DND-41 (cell line): ENCODE measurements at regions not wholly inside any gene's neighbourhood (a gene's known extent, or its start where the extent isn't known, plus 50 kb on each side); places are given as distances from the start of the nearest gene placed in this dataset.

Experiments used
- ATAC-seq: fragments of 200-7000 bp; cut with Tn5 transposase; 3 replicates; pipeline ENCODE4 v1.9.1; 2021; ENCODE audit warnings: low read depth; ENCODE audit not compliant: insufficient read depth
- DNase-seq: peaks from one replicate; pipeline ENCODE4 v3.0.0-alpha.2; 2020
- H2AFZ ChIP-seq: 2 replicates; pipeline ENCODE4 v1.6.0; 2012; ENCODE audit warnings: low read depth, low read length
- H3K27ac ChIP-seq: 2 replicates; pipeline ENCODE4 v1.5.1; 2012; ENCODE audit warnings: low read length, inconsistent platforms
- H3K27me3 ChIP-seq: fragments of 200-600 bp; sonication (generic); 2 replicates; pipeline ENCODE4 v1.6.0; 2012; ENCODE audit warnings: low read length, mild to moderate bottlenecking, inconsistent platforms; ENCODE audit not compliant: insufficient read depth, poor library complexity
- H3K36me3 ChIP-seq: 2 replicates; pipeline ENCODE4 v1.5.1; 2012; ENCODE audit warnings: low read length, inconsistent platforms; ENCODE audit not compliant: insufficient read depth
- H3K4me1 ChIP-seq: 2 replicates; pipeline ENCODE4 v1.5.1; 2012; ENCODE audit warnings: mild to moderate bottlenecking, low read length; ENCODE audit not compliant: insufficient read depth
- H3K4me2 ChIP-seq: 2 replicates; pipeline ENCODE4 v1.6.0; 2012; ENCODE audit warnings: mild to moderate bottlenecking, moderate library complexity, low read length, inconsistent platforms; ENCODE audit not compliant: insufficient read depth
- H3K4me3 ChIP-seq, 2 experiments: fragments of 200-600 bp in 1 of 2; shearing (Covaris generic) in 1 of 2; 2 replicates each; pipeline ENCODE4 v1.5.1; 2012 to 2016; ENCODE audit warnings: inconsistent platforms in 2 of 2, low read length in 2 of 2, mild to moderate bottlenecking in 2 of 2, low read depth in 1 of 2, moderate library complexity in 1 of 2
- H3K79me2 ChIP-seq: 2 replicates; pipeline ENCODE4 v1.6.0; 2012; ENCODE audit warnings: low read length, inconsistent platforms; ENCODE audit not compliant: insufficient read depth
- H3K9ac ChIP-seq: 2 replicates; pipeline ENCODE4 v1.6.0; 2012; ENCODE audit warnings: low read depth, mild to moderate bottlenecking, inconsistent platforms, low read length, moderate library complexity
- H3K9me3 ChIP-seq: 2 replicates; pipeline ENCODE4 v1.5.1; 2012; ENCODE audit warnings: low read length, moderate library complexity, mild to moderate bottlenecking, inconsistent platforms; ENCODE audit not compliant: insufficient read depth, severe bottlenecking
- H4K20me1 ChIP-seq: 2 replicates; pipeline ENCODE4 v1.6.0; 2012; ENCODE audit warnings: low read length; ENCODE audit not compliant: insufficient read depth
- EZH2 ChIP-seq: IDR thresholded peaks from 3 replicates; pipeline ENCODE4 v1.6.1; 2012; ENCODE audit warnings: borderline replicate concordance, low read depth, mild to moderate bottlenecking, moderate library complexity, low read length, inconsistent platforms; ENCODE audit not compliant: severe bottlenecking
- TF ChIP-seq, protein P1 (sequence below): IDR thresholded peaks from 2 replicates; pipeline ENCODE4 v1.5.1; 2012; ENCODE audit warnings: borderline replicate concordance, low read length, moderate library complexity, mild to moderate bottlenecking; ENCODE audit not compliant: poor library complexity, severe bottlenecking; ENCODE audit errors: extremely low read depth

DNA sequence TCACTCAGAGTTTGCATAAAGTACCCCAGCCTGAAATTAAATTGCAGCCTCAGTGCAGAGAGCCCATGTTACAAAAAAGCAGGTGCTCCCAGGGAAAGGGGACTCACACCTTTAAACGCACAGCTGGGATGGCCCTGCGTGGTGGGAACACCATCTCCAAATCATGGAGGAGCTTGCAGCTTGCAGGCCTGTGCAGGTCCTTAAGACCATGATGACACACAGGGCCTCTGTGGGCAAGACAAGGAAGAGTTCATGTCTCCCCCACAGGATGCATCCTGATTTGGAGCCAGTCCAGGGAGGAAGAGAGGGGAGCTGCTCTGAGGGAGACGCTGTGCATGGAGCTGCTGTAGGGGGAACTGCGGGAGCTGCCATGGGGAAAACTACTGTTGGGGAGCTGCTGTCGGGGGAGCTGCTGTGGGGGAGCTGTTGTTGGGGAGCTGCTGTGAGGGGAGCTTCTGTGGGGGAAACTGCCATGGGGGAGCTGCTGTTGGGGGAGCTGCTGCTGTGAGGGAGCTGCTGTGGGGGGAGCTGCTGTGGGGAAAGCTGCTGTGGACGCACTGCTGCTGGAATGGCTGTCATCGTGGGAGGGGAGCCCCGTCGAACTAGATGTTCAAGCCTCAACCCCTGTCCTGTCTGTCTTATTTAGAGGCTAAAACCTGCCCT is 113.9 kb downstream of the MATN1 start:
- H3K27ac ChIP-seq, result no peak overlapping the region
- TF ChIP-seq, protein P1, sequence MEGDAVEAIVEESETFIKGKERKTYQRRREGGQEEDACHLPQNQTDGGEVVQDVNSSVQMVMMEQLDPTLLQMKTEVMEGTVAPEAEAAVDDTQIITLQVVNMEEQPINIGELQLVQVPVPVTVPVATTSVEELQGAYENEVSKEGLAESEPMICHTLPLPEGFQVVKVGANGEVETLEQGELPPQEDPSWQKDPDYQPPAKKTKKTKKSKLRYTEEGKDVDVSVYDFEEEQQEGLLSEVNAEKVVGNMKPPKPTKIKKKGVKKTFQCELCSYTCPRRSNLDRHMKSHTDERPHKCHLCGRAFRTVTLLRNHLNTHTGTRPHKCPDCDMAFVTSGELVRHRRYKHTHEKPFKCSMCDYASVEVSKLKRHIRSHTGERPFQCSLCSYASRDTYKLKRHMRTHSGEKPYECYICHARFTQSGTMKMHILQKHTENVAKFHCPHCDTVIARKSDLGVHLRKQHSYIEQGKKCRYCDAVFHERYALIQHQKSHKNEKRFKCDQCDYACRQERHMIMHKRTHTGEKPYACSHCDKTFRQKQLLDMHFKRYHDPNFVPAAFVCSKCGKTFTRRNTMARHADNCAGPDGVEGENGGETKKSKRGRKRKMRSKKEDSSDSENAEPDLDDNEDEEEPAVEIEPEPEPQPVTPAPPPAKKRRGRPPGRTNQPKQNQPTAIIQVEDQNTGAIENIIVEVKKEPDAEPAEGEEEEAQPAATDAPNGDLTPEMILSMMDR, result no peak
- no peak for TF ChIP-seq EZH2
- no peaks in the 10 kb centered on the region for H3K79me2 ChIP-seq
- no peaks in the 10 kb centered on the region for H3K36me3 ChIP-seq
- H3K9me3 ChIP-seq, result no peaks in the 10 kb centered on the region
- H3K9ac ChIP-seq, result no peak overlapping the region
- no peak overlapping the region for H3K4me3 ChIP-seq
- H2AFZ ChIP-seq, result no peak overlapping the region
- no peaks in the 10 kb centered on the region for H3K4me1 ChIP-seq
- peaks cover 14% of the 10 kb centered on the region for H3K27me3 ChIP-seq
- peaks cover 4% of the 10 kb centered on the region; the same call in 1 of the 2 replicates for H4K20me1 ChIP-seq
- DNase-seq (no peak), ATAC-seq (no peak)
- H3K4me2 ChIP-seq, result no peak overlapping the region

- Histone ChIP-seq H3K9me3 (no peaks in the 10 kb centered on the region), H3K27me3 (peaks cover 19% of the 10 kb centered on the region), H3K9ac (no peak overlapping the region), H3K79me2 (no peaks in the 10 kb centered on the region), H2AFZ (no peak overlapping the region), H4K20me1 (peaks cover 4% of the 10 kb centered on the region; the same call in 1 of the 2 replicates), H3K4me2 (no peak overlapping the region), H3K27ac (no peak overlapping the region), H3K4me3 (no peak overlapping the region), H3K4me1 (no peaks in the 10 kb centered on the region), H3K36me3 (no peaks in the 10 kb centered on the region)
- TF ChIP-seq, protein P1, result no peak
- no peak for TF ChIP-seq EZH2
- no peak for ATAC-seq
- no peak for DNase-seq
Observed at GRCh38 chr1:30607723-30608122, 115.7 kb downstream of the MATN1 start.

- no peak for ATAC-seq
- no peak overlapping the region for H3K27ac ChIP-seq
Observed at GRCh38 chr1:30606166-30606565, 117.2 kb downstream of the MATN1 start.

More at GRCh38 chr1:30606166-30606565, 117.2 kb downstream of the MATN1 start:
- Histone ChIP-seq H3K4me2 (no peak overlapping the region), H4K20me1 (peaks cover 4% of the 10 kb centered on the region; the same call in 1 of the 2 replicates), H2AFZ (no peak overlapping the region), H3K79me2 (no peaks in the 10 kb centered on the region), H3K36me3 (no peaks in the 10 kb centered on the region), H3K27me3 (peaks cover 22% of the 10 kb centered on the region), H3K4me3 (no peak overlapping the region), H3K4me1 (no peaks in the 10 kb centered on the region), H3K9ac (no peak overlapping the region), H3K9me3 (no peaks in the 10 kb centered on the region)
- TF ChIP-seq, protein P1, result no peak
- no peak for TF ChIP-seq EZH2
- no peak for DNase-seq
